ENCODE measurements at regions not wholly inside any gene's neighbourhood (a gene's known extent, or its start where the extent isn't known, plus 50 kb on each side); places are given as distances from the start of the nearest gene placed in this dataset.

- H3K9me3 ChIP-seq (replicated peaks; ENCODE audit: control insufficient read depth, insufficient read depth, low read length), result no peaks in the 10 kb centered on the region
- intact Hi-C loops (cut with micrococcal nuclease), result no loop called here
- H3K27ac ChIP-seq (ENCODE audit: insufficient read depth, low read depth, low read length), result no peak overlapping the region
- no peaks in the 10 kb centered on the region for H3K36me3 ChIP-seq (ENCODE audit: control insufficient read depth in 2 of 2, extremely low read depth in 1 of 2, insufficient read depth in 2 of 2, low read length in 2 of 2)
- TF ChIP-seq CTCF (IDR thresholded peaks at IDR 0.05; ENCODE audit: extremely low read depth in 1 of 2, insufficient read depth in 1 of 2, low read depth in 1 of 2, low read length in 2 of 2), result no peak
- no peak for TF ChIP-seq POLR2A (IDR thresholded peaks at IDR 0.05; ENCODE audit: low read depth, low read length)
- no peak for TF ChIP-seq MAX (IDR thresholded peaks at IDR 0.05; ENCODE audit: insufficient read depth, insufficient read length)
- TF ChIP-seq EZH2 (IDR thresholded peaks at IDR 0.05; ENCODE audit: borderline replicate concordance, low read depth, low read length, severe bottlenecking), result no peak
- TF ChIP-seq POLR2AphosphoS5 (IDR thresholded peaks at IDR 0.05; ENCODE audit: insufficient read depth, low read depth, low read length), result no peak
- no peak for TF ChIP-seq FOS (IDR thresholded peaks at IDR 0.05; ENCODE audit: borderline replicate concordance, insufficient read depth, low read length)
- no peak for TF ChIP-seq JUN (IDR thresholded peaks at IDR 0.05; ENCODE audit: borderline replicate concordance, insufficient read depth, insufficient read length, low read depth)
- no peak for TF ChIP-seq MYC (IDR thresholded peaks at IDR 0.05; ENCODE audit: low read depth, low read length)
- TF ChIP-seq GATA2 (IDR thresholded peaks at IDR 0.05; ENCODE audit: insufficient read depth, insufficient read length, low read depth, low read length), result no peak
- H2AFZ ChIP-seq (ENCODE audit: low read depth, low read length), result no peak overlapping the region
- POLR2A ChIA-PET, result no interaction called here
- H3K9ac ChIP-seq (replicated peaks; ENCODE audit: extremely low read depth, insufficient read depth, low read length), result no peak overlapping the region
- no peaks in the 10 kb centered on the region for H3K27me3 ChIP-seq (ENCODE audit: control insufficient read depth in 2 of 2, insufficient read depth in 2 of 2, low read length in 2 of 2)
- dilution Hi-C loops (cut with MboI; ENCODE audit: extremely low pct_ligation_motif_present, low sequenced_read_pairs), result no loop called here
- H3K79me2 ChIP-seq (ENCODE audit: control insufficient read depth, insufficient read depth, low read length), result no peaks in the 10 kb centered on the region
- no peaks in the 10 kb centered on the region for H3K9me1 ChIP-seq (replicated peaks; ENCODE audit: control insufficient read depth, extremely low read depth, insufficient read depth, low read length)
- no peaks in the 10 kb centered on the region for H4K20me1 ChIP-seq (replicated peaks; ENCODE audit: control insufficient read depth, extremely low read depth, insufficient read depth, low read length)
- FAIRE-seq, result no peak
- no peaks in the 10 kb centered on the region for H3K4me1 ChIP-seq (ENCODE audit: control insufficient read depth, extremely low read depth, insufficient read depth, low read length)
- no peak overlapping the region for H3K4me2 ChIP-seq (ENCODE audit: insufficient read depth, low read length)
- CTCF ChIA-PET, result interaction anchor here (0.9 kb wide), 1 partner anchor 31 kb away, joined by 3 read pairs; no protein-coding TSS in a partner anchor
- no peak for DNase-seq (ENCODE audit: low read depth, low spot score)
- BruUV-seq (replicated peaks), result no TSS peak
- H3K4me3 ChIP-seq (replicated peaks in 1 of 3; ENCODE audit: insufficient read depth in 1 of 3, low read depth in 1 of 3, low read length in 3 of 3), result no peak overlapping the region
Observed at GRCh38 chr3:71906976-71907375, 122.0 kb upstream of the PROK2 start.

All from endothelial cell of umbilical vein (primary cell).